GM12878 (cell line): ENCODE measurements at regions not wholly inside any gene's neighbourhood (a gene's known extent, or its start where the extent isn't known, plus 50 kb on each side); places are given as distances from the start of the nearest gene placed in this dataset.

Source experiments
- ATAC-seq: fragments of 200-7000 bp; cut with Tn5 transposase; 3 replicates; pipeline ENCODE4 v1.9.1; 2020; ENCODE audit warnings: mild to moderate bottlenecking, moderate library complexity
- BruUV-seq: library from RNA; stranded (reverse); fragments of 400-500 nt; replicated peaks from 2 replicates; lab custom pipeline; 2021; lab: Mats Ljungman, UMichigan
- CTCF ChIA-PET: fragments of 300-600 bp; sonication (Branson Sonifier 250); formaldehyde crosslinking; extraction: SDS; loops from one replicate; lab custom pipeline; 2021; ENCODE audit warnings: inconsistent platforms; lab: Yijun Ruan, JAX
- POLR2A ChIA-PET: fragments of 350-600 bp; formaldehyde crosslinking; extraction: SDS; loops from one replicate; lab custom pipeline; 2021; ENCODE audit warnings: inconsistent platforms; lab: Charles Lee
- RAD21 ChIA-PET: fragments of 300-600 bp; sonication (Branson Sonifier 250); formaldehyde crosslinking; loops from one replicate; lab custom pipeline; 2023; ENCODE audit warnings: antibody characterized with exemption; ENCODE audit not compliant: unreplicated experiment; lab: Charles Lee
- SMC1A ChIA-PET: fragments of 300-600 bp; sonication (Branson Sonifier 250); formaldehyde crosslinking; loops from one replicate; lab custom pipeline; 2023; ENCODE audit not compliant: unreplicated experiment, uncharacterized antibody; lab: Charles Lee
- DNase-seq: peaks from one replicate; pipeline ENCODE4 v3.0.0-alpha.2; 2011; ENCODE audit warnings: low read depth, low spot score
- FAIRE-seq: peaks from 3 replicates; lab custom pipeline; 2011; peaks lifted over from hg19 to GRCh38; lab: Jason Lieb, UNC
- H2AFZ ChIP-seq: 2 replicates; pipeline ENCODE4 v1.6.0; 2011; ENCODE audit warnings: low read depth, low read length, control low read depth; ENCODE audit not compliant: control insufficient read depth
- H3K27ac ChIP-seq: 2 replicates; pipeline ENCODE4 v1.5.1; 2011; ENCODE audit warnings: control low read depth; ENCODE audit not compliant: control insufficient read depth, insufficient read depth
- H3K27me3 ChIP-seq, 2 experiments: replicated peaks in 1 of 2; 2 replicates each; pipeline versions ENCODE4 v1.6.0 to v1.6.1; 2011; ENCODE audit warnings: low read length in 1 of 2; ENCODE audit not compliant: control insufficient read depth in 2 of 2, insufficient read depth in 2 of 2
- H3K36me3 ChIP-seq, 2 experiments: 2 replicates each; pipeline ENCODE4 v1.5.1; 2011; ENCODE audit warnings: low read length in 1 of 2; ENCODE audit not compliant: control insufficient read depth in 2 of 2, insufficient read depth in 2 of 2
- H3K4me1 ChIP-seq: 2 replicates; pipeline ENCODE4 v1.6.1; 2011; ENCODE audit warnings: mild to moderate bottlenecking, low read length, moderate library complexity, mixed read lengths; ENCODE audit not compliant: control insufficient read depth, insufficient read depth
- H3K4me2 ChIP-seq: 2 replicates; pipeline ENCODE4 v1.6.0; 2011; ENCODE audit warnings: control low read depth; ENCODE audit not compliant: control insufficient read depth, insufficient read depth
- H3K4me3 ChIP-seq: fragments of 200-600 bp; sonication (generic); 2 replicates; pipeline ENCODE4 v1.5.1; 2016
- H3K79me2 ChIP-seq: 2 replicates; pipeline ENCODE4 v1.6.0; 2011; ENCODE audit warnings: low read length; ENCODE audit not compliant: control insufficient read depth, insufficient read depth
- H3K9ac ChIP-seq: 2 replicates; pipeline ENCODE4 v1.8.0; 2011; ENCODE audit warnings: low read length, control low read depth, mixed read lengths; ENCODE audit not compliant: control insufficient read depth, insufficient read depth
- H3K9me3 ChIP-seq: replicated peaks from 3 replicates; pipeline ENCODE4 v1.5.1; 2011; ENCODE audit warnings: mild to moderate bottlenecking, low read length; ENCODE audit not compliant: control insufficient read depth, insufficient read depth
- H4K20me1 ChIP-seq: 2 replicates; pipeline ENCODE4 v1.6.0; 2011; ENCODE audit not compliant: control insufficient read depth, insufficient read depth
- BACH1 ChIP-seq: fragments of 450-650 bp; IDR thresholded peaks from 2 replicates; pipeline ENCODE4 v1.6.1; 2017; ENCODE audit warnings: mild to moderate bottlenecking, borderline replicate concordance
- EZH2 ChIP-seq: IDR thresholded peaks from 2 replicates; pipeline ENCODE4 v1.6.1; 2012; ENCODE audit warnings: low read depth, mild to moderate bottlenecking, control low read depth, inconsistent platforms, low read length, borderline replicate concordance; ENCODE audit not compliant: control insufficient read depth
- KDM1A ChIP-seq: fragments of 200-600 bp; sonication (generic); IDR thresholded peaks from 2 replicates; pipeline ENCODE4 v1.6.1; 2016; ENCODE audit warnings: borderline replicate concordance
- MEF2A ChIP-seq: IDR thresholded peaks from 2 replicates; pipeline ENCODE4 v1.6.1; 2011; ENCODE audit warnings: low read depth, mild to moderate bottlenecking, low read length, moderate library complexity; ENCODE audit not compliant: insufficient read depth
- MYC ChIP-seq: IDR thresholded peaks from 2 replicates; pipeline ENCODE4 v1.6.1; 2011; ENCODE audit warnings: mild to moderate bottlenecking, low read length, moderate library complexity, inconsistent platforms; ENCODE audit not compliant: insufficient read depth, insufficient replicate concordance, insufficient read length, severe bottlenecking
- NKRF ChIP-seq: fragments of 450-650 bp; conservative IDR thresholded peaks from 2 replicates; pipeline ENCODE4 v1.6.1; 2017; ENCODE audit warnings: mild to moderate bottlenecking, moderate library complexity
- NR2C2 ChIP-seq: IDR thresholded peaks from 2 replicates; pipeline ENCODE4 v1.6.1; 2011; ENCODE audit warnings: borderline replicate concordance, low read depth; ENCODE audit not compliant: control insufficient read depth, insufficient read length
- RAD21 ChIP-seq: IDR thresholded peaks from 2 replicates; pipeline ENCODE4 v1.6.1; 2011; ENCODE audit warnings: mild to moderate bottlenecking, low read depth, low read length, moderate library complexity; ENCODE audit not compliant: insufficient read depth
- SMC3 ChIP-seq: IDR thresholded peaks from 2 replicates; pipeline ENCODE4 v1.6.1; 2011; ENCODE audit warnings: low read length, improper control_type of control experiment, borderline replicate concordance
- SUPT20H ChIP-seq: IDR thresholded peaks from 2 replicates; pipeline ENCODE4 v1.6.1; 2011; ENCODE audit warnings: low read depth, mild to moderate bottlenecking, low read length, moderate library complexity, borderline replicate concordance; ENCODE audit not compliant: control insufficient read depth
- ZNF207 ChIP-seq: fragments of 450-650 bp; IDR thresholded peaks from 2 replicates; pipeline ENCODE4 v1.6.1; 2014; ENCODE audit warnings: antibody characterized with exemption, mild to moderate bottlenecking, borderline replicate concordance
- WGBS: methylation state at CpG from one replicate; pipeline ENCODE4 v1.1.6; 2016; ENCODE audit warnings: low lambda C conversion rate; ENCODE audit not compliant: insufficient replicate concordance, insufficient coverage; ENCODE audit errors: missing lambda C conversion rate; 5-methylcytosine and 5-hydroxymethylcytosine counted together
- in situ Hi-C: fragments of 300-500 bp; cut with MboI; formaldehyde crosslinking; loops from 9 replicates; pipeline ENCODE4 v1.14.3; 2018; ENCODE audit warnings: mixed read lengths
- intact Hi-C: fragments of 100-400 bp; cut with micrococcal nuclease; formaldehyde crosslinking; loops from one replicate; pipeline ENCODE4 v1.14.2; 2022; ENCODE audit not compliant: unreplicated experiment
- TF ChIP-seq, protein P1 (sequence below): fragments of 450-650 bp; IDR thresholded peaks from 2 replicates; pipeline ENCODE4 v1.6.1; 2018; ENCODE audit warnings: borderline replicate concordance, mild to moderate bottlenecking; ENCODE audit not compliant: partially characterized antibody
- TF ChIP-seq, protein P2 (sequence below): fragments of 450-650 bp; formaldehyde crosslinking; IDR thresholded peaks from 2 replicates; pipeline ENCODE4 v1.4.0; 2020; ENCODE audit warnings: mild to moderate bottlenecking, moderate library complexity

DNA sequence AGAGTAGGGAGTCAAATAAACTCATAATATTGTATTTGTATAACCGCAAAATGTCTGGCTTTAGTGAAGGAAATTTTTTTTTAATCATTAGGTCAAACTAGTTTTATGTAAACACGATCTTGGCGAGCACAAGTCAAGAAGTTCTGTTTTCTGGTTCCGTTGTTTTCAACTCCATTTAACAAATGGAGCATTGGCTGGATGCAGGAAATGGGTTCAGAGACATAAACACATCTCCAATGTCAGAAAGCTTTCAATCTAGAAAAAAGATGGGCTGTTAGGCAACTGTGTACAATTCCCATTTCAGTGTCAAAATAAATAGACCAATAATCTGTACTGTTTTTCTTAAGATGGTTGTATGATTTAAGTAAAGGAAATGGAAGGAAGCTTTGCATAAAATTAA, 292.8 kb downstream of the TBL1XR1 start:
- Histone ChIP-seq H3K27ac (no peak overlapping the region), H3K27me3 (no peaks in the 10 kb centered on the region; a peak in 1 of 4 replicates), H3K9me3 (no peaks in the 10 kb centered on the region), H3K36me3 (no peaks in the 10 kb centered on the region), H3K4me1 (no peaks in the 10 kb centered on the region), H3K9ac (no peak overlapping the region), H2AFZ (no peak overlapping the region), H3K4me2 (no peak overlapping the region), H4K20me1 (no peaks in the 10 kb centered on the region), H3K79me2 (no peaks in the 10 kb centered on the region), H3K4me3 (no peak overlapping the region)
- no TSS peak for BruUV-seq
- FAIRE-seq (no peak), DNase-seq (no peak), ATAC-seq (no peak)
- ChIA-PET RAD21 (no interaction called here), CTCF (no interaction called here), SMC1A (no interaction called here), POLR2A (no interaction called here)
- intact Hi-C loops: no loop called here
- WGBS: 28% methylated on average over 4 of the region's 4 CpGs
- in situ Hi-C loops: no loop called here
- TF ChIP-seq, protein P1, sequence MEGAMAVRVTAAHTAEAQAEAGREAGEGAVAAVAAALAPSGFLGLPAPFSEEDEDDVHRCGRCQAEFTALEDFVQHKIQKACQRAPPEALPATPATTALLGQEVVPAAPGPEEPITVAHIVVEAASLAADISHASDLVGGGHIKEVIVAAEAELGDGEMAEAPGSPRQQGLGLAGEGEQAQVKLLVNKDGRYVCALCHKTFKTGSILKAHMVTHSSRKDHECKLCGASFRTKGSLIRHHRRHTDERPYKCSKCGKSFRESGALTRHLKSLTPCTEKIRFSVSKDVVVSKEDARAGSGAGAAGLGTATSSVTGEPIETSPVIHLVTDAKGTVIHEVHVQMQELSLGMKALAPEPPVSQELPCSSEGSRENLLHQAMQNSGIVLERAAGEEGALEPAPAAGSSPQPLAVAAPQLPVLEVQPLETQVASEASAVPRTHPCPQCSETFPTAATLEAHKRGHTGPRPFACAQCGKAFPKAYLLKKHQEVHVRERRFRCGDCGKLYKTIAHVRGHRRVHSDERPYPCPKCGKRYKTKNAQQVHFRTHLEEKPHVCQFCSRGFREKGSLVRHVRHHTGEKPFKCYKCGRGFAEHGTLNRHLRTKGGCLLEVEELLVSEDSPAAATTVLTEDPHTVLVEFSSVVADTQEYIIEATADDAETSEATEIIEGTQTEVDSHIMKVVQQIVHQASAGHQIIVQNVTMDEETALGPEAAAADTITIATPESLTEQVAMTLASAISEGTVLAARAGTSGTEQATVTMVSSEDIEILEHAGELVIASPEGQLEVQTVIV: no peak
- TF ChIP-seq RAD21 (no peak), NR2C2 (no peak), KDM1A (no peak), BACH1 (no peak), NKRF (no peak), EZH2 (no peak), ZNF207 (no peak), SUPT20H (no peak), SMC3 (no peak), MYC (no peak), MEF2A (no peak)
- TF ChIP-seq, protein P2, sequence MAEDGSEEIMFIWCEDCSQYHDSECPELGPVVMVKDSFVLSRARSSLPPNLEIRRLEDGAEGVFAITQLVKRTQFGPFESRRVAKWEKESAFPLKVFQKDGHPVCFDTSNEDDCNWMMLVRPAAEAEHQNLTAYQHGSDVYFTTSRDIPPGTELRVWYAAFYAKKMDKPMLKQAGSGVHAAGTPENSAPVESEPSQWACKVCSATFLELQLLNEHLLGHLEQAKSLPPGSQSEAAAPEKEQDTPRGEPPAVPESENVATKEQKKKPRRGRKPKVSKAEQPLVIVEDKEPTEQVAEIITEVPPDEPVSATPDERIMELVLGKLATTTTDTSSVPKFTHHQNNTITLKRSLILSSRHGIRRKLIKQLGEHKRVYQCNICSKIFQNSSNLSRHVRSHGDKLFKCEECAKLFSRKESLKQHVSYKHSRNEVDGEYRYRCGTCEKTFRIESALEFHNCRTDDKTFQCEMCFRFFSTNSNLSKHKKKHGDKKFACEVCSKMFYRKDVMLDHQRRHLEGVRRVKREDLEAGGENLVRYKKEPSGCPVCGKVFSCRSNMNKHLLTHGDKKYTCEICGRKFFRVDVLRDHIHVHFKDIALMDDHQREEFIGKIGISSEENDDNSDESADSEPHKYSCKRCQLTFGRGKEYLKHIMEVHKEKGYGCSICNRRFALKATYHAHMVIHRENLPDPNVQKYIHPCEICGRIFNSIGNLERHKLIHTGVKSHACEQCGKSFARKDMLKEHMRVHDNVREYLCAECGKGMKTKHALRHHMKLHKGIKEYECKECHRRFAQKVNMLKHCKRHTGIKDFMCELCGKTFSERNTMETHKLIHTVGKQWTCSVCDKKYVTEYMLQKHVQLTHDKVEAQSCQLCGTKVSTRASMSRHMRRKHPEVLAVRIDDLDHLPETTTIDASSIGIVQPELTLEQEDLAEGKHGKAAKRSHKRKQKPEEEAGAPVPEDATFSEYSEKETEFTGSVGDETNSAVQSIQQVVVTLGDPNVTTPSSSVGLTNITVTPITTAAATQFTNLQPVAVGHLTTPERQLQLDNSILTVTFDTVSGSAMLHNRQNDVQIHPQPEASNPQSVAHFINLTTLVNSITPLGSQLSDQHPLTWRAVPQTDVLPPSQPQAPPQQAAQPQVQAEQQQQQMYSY (CRISPR knock-in tag): no peak
